A549 (cell line): ENCODE measurements at regions not wholly inside any gene's neighbourhood (a gene's known extent, or its start where the extent isn't known, plus 50 kb on each side); places are given as distances from the start of the nearest gene placed in this dataset.

ENCODE experiments used
- BCL3 ChIP-seq: fragments of >200 bp; sonication (Bioruptor Twin); formaldehyde crosslinking; IDR thresholded peaks from 3 replicates; pipeline ENCODE4 v1.6.1; 2016
- CBX8 ChIP-seq: fragments of 200-600 bp; sonication (generic); IDR thresholded peaks from 2 replicates; pipeline ENCODE4 v1.6.1; 2016
- CEBPB ChIP-seq, 2 experiments: fragments of >200 bp in 1 of 2; sonication (Bioruptor Twin) in 1 of 2; formaldehyde crosslinking in 1 of 2; IDR thresholded peaks; 2 replicates each; pipeline ENCODE4 v1.6.1; 2012 to 2016
- CHD2 ChIP-seq: fragments of 150-350 bp; IDR thresholded peaks from 2 replicates; pipeline ENCODE4 v1.6.1; 2014; ENCODE audit warnings: low read length; ENCODE audit not compliant: partially characterized antibody
- CHD4 ChIP-seq: fragments of 200-600 bp; sonication (generic); IDR thresholded peaks from 2 replicates; pipeline ENCODE4 v1.6.1; 2016; ENCODE audit warnings: antibody characterized with exemption, mild to moderate bottlenecking, borderline replicate concordance
- CTCF ChIP-seq: fragments of >200 bp; sonication (Bioruptor Twin); formaldehyde crosslinking; IDR thresholded peaks from 3 replicates; pipeline ENCODE4 v1.5.1; 2016
- EHF ChIP-seq: fragments of 250-450 bp; sonication (Bioruptor Pico); IDR thresholded peaks from 2 replicates; pipeline ENCODE4 v1.5.0; 2020; ENCODE audit warnings: mild to moderate bottlenecking
- EP300 ChIP-seq, 2 experiments: fragments of >200 bp; sonication (Bioruptor Twin); formaldehyde crosslinking; IDR thresholded peaks; 2 replicates in 1 of 2; 3 replicates in 1 of 2; pipeline ENCODE4 v1.6.1; 2016 to 2017
- ESRRA ChIP-seq: fragments of 150-350 bp; IDR thresholded peaks from 2 replicates; pipeline ENCODE4 v1.6.1; 2014; ENCODE audit warnings: mild to moderate bottlenecking, low read length, borderline replicate concordance
- FOSB ChIP-seq: fragments of 250-450 bp; sonication (Bioruptor Pico); IDR thresholded peaks from 2 replicates; pipeline ENCODE4 v1.5.0; 2020; ENCODE audit warnings: mild to moderate bottlenecking, moderate library complexity
- FOSL2 ChIP-seq, 2 experiments: fragments of 450-650 bp in 1 of 2; fragments of >200 bp in 1 of 2; sonication (Bioruptor Twin) in 1 of 2; formaldehyde crosslinking; IDR thresholded peaks; 2 replicates each; pipeline versions ENCODE4 v1.5.0 to v1.6.1; 2016 to 2020; ENCODE audit warnings: mild to moderate bottlenecking in 1 of 2, moderate library complexity in 1 of 2
- HEYL ChIP-seq: fragments of 250-450 bp; sonication (Bioruptor Pico); IDR thresholded peaks from 2 replicates; pipeline ENCODE4 v1.8.0; 2021; ENCODE audit warnings: mild to moderate bottlenecking, moderate library complexity
- HMGXB4 ChIP-seq: fragments of 250-450 bp; sonication (Bioruptor Pico); IDR thresholded peaks from 2 replicates; pipeline ENCODE4 v1.5.0; 2021; ENCODE audit warnings: mild to moderate bottlenecking, moderate library complexity, borderline replicate concordance
- HOXB13 ChIP-seq: fragments of 250-450 bp; sonication (Bioruptor Pico); IDR thresholded peaks from 2 replicates; pipeline ENCODE4 v1.5.0; 2020; ENCODE audit warnings: low read depth, mild to moderate bottlenecking, moderate library complexity
- HOXB5 ChIP-seq: fragments of 250-450 bp; sonication (Bioruptor Pico); IDR thresholded peaks from 2 replicates; pipeline ENCODE4 v1.5.0; 2020; ENCODE audit warnings: mild to moderate bottlenecking, moderate library complexity
- JUN ChIP-seq, 2 experiments: fragments of >200 bp; sonication (Bioruptor Twin); formaldehyde crosslinking; IDR thresholded peaks; 2 replicates in 1 of 2; 3 replicates in 1 of 2; pipeline ENCODE4 v1.6.1; 2016 to 2017
- KDM1A ChIP-seq: fragments of 200-600 bp; sonication (generic); IDR thresholded peaks from 2 replicates; pipeline ENCODE4 v1.6.1; 2016; ENCODE audit warnings: low read depth, mild to moderate bottlenecking
- MAFK ChIP-seq: fragments of 450-650 bp; IDR thresholded peaks from 2 replicates; pipeline ENCODE4 v1.6.1; 2014; ENCODE audit not compliant: partially characterized antibody
- MAZ ChIP-seq: fragments of 150-350 bp; IDR thresholded peaks from 2 replicates; pipeline ENCODE4 v1.6.1; 2014; ENCODE audit warnings: antibody characterized with exemption, low read depth, low read length, borderline replicate concordance
- MYC ChIP-seq: IDR thresholded peaks from 2 replicates; pipeline ENCODE4 v1.6.1; 2012; ENCODE audit warnings: mild to moderate bottlenecking, inconsistent platforms, low read length, improper control_type of control experiment, borderline replicate concordance
- NPAS2 ChIP-seq: fragments of 250-450 bp; sonication (Bioruptor Pico); IDR thresholded peaks from 2 replicates; pipeline ENCODE4 v1.8.0; 2022; ENCODE audit warnings: mild to moderate bottlenecking, moderate library complexity, borderline replicate concordance
- NR3C1 ChIP-seq: fragments of >200 bp; sonication (Bioruptor Twin); formaldehyde crosslinking; IDR thresholded peaks from 3 replicates; pipeline ENCODE4 v1.6.1; 2017
- POLR2A ChIP-seq: IDR thresholded peaks from 2 replicates; pipeline ENCODE4 v1.6.1; 2012; ENCODE audit warnings: mild to moderate bottlenecking, low read length
- RAD21 ChIP-seq, 2 experiments: fragments of >200 bp in 1 of 2; sonication (Bioruptor Twin) in 1 of 2; formaldehyde crosslinking in 1 of 2; IDR thresholded peaks in 1 of 2; conservative IDR thresholded peaks in 1 of 2; 2 replicates in 1 of 2; 3 replicates in 1 of 2; pipeline ENCODE4 v1.6.1; 2012 to 2018; ENCODE audit warnings: inconsistent platforms in 1 of 2
- RCOR1 ChIP-seq: fragments of 150-350 bp; IDR thresholded peaks from 2 replicates; pipeline ENCODE4 v1.6.1; 2014; ENCODE audit warnings: antibody characterized with exemption, low read length, low read depth
- REST ChIP-seq: fragments of 200-600 bp; sonication (generic); IDR thresholded peaks from 2 replicates; pipeline ENCODE4 v1.6.1; 2016; ENCODE audit warnings: antibody characterized with exemption, mild to moderate bottlenecking, moderate library complexity
- SMC3 ChIP-seq: fragments of >200 bp; sonication (Bioruptor Twin); formaldehyde crosslinking; IDR thresholded peaks from 3 replicates; pipeline ENCODE4 v1.6.1; 2018; ENCODE audit warnings: inconsistent platforms
- SREBF2 ChIP-seq: fragments of 450-650 bp; IDR thresholded peaks from 2 replicates; pipeline ENCODE4 v1.6.1; 2014; ENCODE audit warnings: mild to moderate bottlenecking, moderate library complexity
- TP53 ChIP-seq: fragments of 250-450 bp; sonication (Bioruptor Pico); IDR thresholded peaks from 2 replicates; pipeline ENCODE4 v1.5.0; 2021; ENCODE audit warnings: mild to moderate bottlenecking, moderate library complexity
- ZNF302 ChIP-seq: fragments of 250-450 bp; sonication (Bioruptor Pico); IDR thresholded peaks from 2 replicates; pipeline ENCODE4 v1.9.0; 2021; ENCODE audit warnings: inconsistent platforms, mild to moderate bottlenecking, moderate library complexity
- TF ChIP-seq, protein P1 (sequence below): IDR thresholded peaks from 2 replicates; pipeline ENCODE4 v1.6.1; 2012; ENCODE audit warnings: low read depth, borderline replicate concordance
- TF ChIP-seq, protein P2 (sequence below): fragments of 150-350 bp; IDR thresholded peaks from 2 replicates; pipeline ENCODE4 v1.6.1; 2014; ENCODE audit warnings: low read depth, mild to moderate bottlenecking, low read length

- TF ChIP-seq HMGXB4 (CRISPR knock-in tag): no peak
- peak; percentile 78; the same call in 1 of the 2 replicates for TF ChIP-seq FOSL2 (IDR thresholded peaks at IDR 0.05)
- peak; percentile 91 for TF ChIP-seq FOSL2 (CRISPR knock-in tag; IDR thresholded peaks at IDR 0.05)
- TF ChIP-seq, protein P1, sequence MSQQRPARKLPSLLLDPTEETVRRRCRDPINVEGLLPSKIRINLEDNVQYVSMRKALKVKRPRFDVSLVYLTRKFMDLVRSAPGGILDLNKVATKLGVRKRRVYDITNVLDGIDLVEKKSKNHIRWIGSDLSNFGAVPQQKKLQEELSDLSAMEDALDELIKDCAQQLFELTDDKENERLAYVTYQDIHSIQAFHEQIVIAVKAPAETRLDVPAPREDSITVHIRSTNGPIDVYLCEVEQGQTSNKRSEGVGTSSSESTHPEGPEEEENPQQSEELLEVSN: peak; percentile 72; the same call in 1 of the 2 replicates
- TF ChIP-seq CHD4: no peak
- TF ChIP-seq HEYL: no peak
- TF ChIP-seq, protein P2, sequence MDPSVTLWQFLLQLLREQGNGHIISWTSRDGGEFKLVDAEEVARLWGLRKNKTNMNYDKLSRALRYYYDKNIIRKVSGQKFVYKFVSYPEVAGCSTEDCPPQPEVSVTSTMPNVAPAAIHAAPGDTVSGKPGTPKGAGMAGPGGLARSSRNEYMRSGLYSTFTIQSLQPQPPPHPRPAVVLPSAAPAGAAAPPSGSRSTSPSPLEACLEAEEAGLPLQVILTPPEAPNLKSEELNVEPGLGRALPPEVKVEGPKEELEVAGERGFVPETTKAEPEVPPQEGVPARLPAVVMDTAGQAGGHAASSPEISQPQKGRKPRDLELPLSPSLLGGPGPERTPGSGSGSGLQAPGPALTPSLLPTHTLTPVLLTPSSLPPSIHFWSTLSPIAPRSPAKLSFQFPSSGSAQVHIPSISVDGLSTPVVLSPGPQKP: no peak
- TF ChIP-seq EHF (CRISPR knock-in tag): peak; percentile 64; the same call in 1 of the 2 replicates
- peak; percentile 69; the same call in 1 of the 2 replicates for TF ChIP-seq FOSB (CRISPR knock-in tag)
- no peak for TF ChIP-seq CTCF
- no peak for TF ChIP-seq RCOR1
- no peak for TF ChIP-seq NPAS2 (CRISPR knock-in tag)
- TF ChIP-seq HOXB13 (CRISPR knock-in tag): peak; percentile 78; the same call in 1 of the 2 replicates
- TF ChIP-seq EP300 (IDR thresholded peaks at IDR 0.05): peak; percentile 63 to 72; a peak in 2 of 5 replicates
- peak in 1 of 2 experiments; percentile 37; a peak in 1 of 4 replicates for TF ChIP-seq CEBPB (IDR thresholded peaks at IDR 0.05)
- peak; percentile 79 for TF ChIP-seq MAFK
- TF ChIP-seq ZNF302 (CRISPR knock-in tag): 0 out of 2 replicates have a peak, but pooled peaks have one; percentile 58
- no peak for TF ChIP-seq CBX8
- no peak for TF ChIP-seq SREBF2
- peak; percentile 12 to 43; a peak in 3 of 5 replicates for TF ChIP-seq RAD21 (conservative IDR thresholded peaks at IDR 0.05 in 1 of 2, IDR thresholded peaks at IDR 0.05 in 1 of 2)
- TF ChIP-seq POLR2A: no peak
- no peak for TF ChIP-seq MYC
- peak; percentile 68; the same call in 1 of the 3 replicates for TF ChIP-seq BCL3
- TF ChIP-seq JUN (IDR thresholded peaks at IDR 0.05): peak in 1 of 2 experiments; percentile 59; a peak in 2 of 5 replicates
- no peak for TF ChIP-seq NR3C1
- no peak for TF ChIP-seq CHD2
- TF ChIP-seq TP53 (CRISPR knock-in tag): no peak
- no peak for TF ChIP-seq MAZ
- TF ChIP-seq REST: no peak
- no peak for TF ChIP-seq KDM1A
- peak; percentile 84 for TF ChIP-seq HOXB5
- TF ChIP-seq SMC3: peak; percentile 48
- TF ChIP-seq ESRRA: no peak
These were observed 180.4 kb downstream of the FAM124B start (continued) for GRCh38 chr2:224221455-224221913.
